ENCODE measurements at regions not wholly inside any gene's neighbourhood (a gene's known extent, or its start where the extent isn't known, plus 50 kb on each side); places are given as distances from the start of the nearest gene placed in this dataset.

GRCh38 chr7:7118822-7119221, 63.5 kb upstream of the C1GALT1 start:
- no peak for DNase-seq (ENCODE audit: low read depth in 2 of 2)

DNA sequence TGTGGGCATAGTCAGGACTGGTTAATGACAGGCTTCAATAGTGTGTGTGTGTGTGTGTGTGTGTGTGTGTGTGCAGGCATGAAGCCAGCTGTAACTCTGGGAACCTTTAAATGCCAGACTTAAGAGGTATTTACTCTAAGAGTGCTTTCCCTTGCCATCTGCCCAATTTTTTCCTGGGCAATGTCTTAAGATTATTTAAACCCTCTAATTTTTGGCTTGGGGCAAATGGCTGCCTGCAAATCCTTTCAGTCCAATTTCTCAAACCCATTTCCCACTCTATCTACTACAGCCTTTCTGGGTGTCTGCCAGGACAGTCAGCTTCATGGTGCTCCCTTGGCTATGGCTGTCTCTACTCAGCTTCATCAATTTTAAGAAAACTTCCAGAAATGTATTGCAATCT, 62.6 kb upstream of the C1GALT1 start:
- no peak for DNase-seq (ENCODE audit: low read depth in 2 of 2)

DNA sequence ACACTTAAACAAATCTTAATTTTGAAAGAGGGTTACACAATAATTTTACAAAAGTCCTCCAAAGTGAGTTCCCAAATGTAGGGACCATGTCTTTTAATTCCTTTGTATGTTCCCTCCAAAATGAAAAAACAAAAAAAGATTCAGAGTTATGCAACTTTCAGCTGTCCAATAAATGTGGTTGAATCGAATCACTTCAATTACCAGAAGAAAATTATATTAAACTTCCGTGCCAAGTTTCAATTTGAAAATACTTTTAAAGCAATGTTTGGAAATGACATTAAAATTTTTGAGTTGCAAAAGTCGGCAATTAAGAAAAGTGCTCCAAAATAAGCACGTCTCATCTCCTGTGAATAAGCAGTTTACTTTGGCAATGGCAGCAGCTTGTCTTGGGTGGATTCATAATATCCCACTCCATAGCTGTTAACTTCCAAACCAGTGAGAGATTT, 60.3 kb upstream of the C1GALT1 start:
- DNase-seq (ENCODE audit: low read depth in 2 of 2) = no peak

DNA sequence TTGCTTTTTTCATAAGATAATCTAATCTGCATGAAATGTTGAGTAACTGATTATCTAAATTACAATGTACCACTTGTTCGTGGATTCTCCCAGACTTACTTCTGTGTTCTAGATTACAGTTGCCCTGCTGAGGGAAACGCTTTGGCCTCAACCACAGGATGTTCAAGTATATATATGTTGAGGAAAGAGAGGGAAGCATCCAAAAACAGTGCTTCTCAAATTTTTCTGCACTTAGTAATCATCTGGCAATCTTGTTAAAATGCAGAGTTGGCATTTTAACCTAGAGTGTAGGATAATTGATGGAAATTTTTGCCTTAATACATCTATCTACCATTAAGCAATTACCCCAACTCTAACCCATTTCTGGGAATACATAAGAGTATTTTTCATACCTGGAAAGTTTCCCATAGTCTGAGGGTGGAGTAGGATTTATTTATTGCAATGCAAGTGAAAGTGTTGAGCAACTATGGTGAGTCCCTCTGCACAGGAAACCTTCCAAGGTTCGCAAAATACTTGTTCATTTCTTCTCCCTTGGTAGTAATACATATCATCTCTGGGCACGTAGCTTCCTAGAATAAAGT, 59.6 kb upstream of the C1GALT1 start:
- DNase-seq (ENCODE audit: low read depth in 2 of 2) = no peak

DNA sequence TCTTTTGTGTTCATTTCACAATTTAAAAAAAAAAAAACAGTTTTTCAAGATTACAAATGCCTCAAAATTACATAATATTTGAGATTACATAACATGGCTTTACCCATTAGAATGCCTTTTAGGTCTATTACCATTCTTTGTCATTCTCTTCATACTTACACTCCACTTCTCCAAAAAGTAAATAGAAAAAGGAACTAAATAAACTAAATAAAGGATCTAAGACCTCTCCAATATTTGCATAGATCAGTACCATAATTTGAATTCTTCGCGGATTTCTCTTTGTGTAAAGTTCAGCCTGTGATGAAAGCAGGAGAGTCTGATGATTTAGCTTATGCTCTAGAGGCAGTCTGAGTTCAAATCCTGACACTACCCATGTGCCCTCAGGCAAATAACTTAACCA, 56.4 kb upstream of the C1GALT1 start:
- DNase-seq (ENCODE audit: low read depth in 2 of 2) = no peak

DNA sequence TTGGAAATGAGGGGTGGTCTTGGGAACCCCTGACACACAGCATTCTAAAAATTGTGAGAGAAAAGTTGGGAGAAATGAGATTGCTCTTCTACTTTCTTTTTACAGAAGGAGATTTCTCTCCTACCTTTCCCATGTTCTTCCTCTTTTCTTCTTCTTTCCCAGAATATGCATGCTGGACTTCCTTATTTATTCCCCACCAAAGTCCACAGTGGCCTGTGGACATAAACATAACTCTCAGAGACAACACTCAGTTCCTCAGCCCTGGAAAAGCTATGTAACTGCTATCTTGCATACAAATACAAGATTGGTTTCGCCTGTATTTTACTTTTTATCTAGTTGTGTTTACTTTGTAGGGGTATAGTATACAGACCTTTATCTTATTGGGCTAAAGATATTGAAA, 54.6 kb upstream of the C1GALT1 start:
- no peak for DNase-seq (ENCODE audit: low read depth in 2 of 2)

GRCh38 chr7:7129381-7129780, 53.0 kb upstream of the C1GALT1 start:
- DNase-seq (ENCODE audit: low read depth in 2 of 2) = no peak

DNA sequence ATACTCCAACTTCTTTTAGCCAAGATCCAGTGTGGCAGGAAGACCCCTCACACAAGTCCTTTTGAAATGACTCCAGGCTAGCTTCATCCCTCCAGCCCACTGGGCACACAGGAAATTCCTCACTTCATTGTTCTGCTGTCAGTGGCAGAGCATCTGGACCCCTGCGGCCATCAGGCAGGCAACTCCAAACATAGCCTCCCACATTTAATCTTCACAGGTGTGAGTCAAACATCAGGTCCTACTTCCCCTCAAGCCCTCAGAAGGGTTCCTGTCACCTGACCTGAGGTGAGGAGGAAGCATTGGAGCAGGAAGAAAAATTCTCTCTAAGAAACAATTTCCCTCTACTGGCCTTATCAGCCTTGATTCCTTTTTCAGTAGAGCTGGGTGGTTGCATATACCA, 51.1 kb upstream of the C1GALT1 start:
- DNase-seq (ENCODE audit: low read depth in 2 of 2) = no peak

All from stimulated activated CD8-positive, alpha-beta memory T cell treated with anti-CD3 and anti-CD28 coated beads, Interleukin-7, amount 100 ng/mL, for 4 hours (primary cell).